NCI-H774 (cell line): ENCODE measurements at regions not wholly inside any gene's neighbourhood (a gene's known extent, or its start where the extent isn't known, plus 50 kb on each side); places are given as distances from the start of the nearest gene placed in this dataset.

Experiments used
- DNase-seq: peaks from one replicate; lab custom pipeline; 2025; lab: John Stamatoyannopoulos, UW

GRCh38 chr15:98387866-98388265, 260.5 kb upstream of the IGF1R start:
- no peak for DNase-seq

GRCh38 chr15:98390946-98391530, 257.3 kb upstream of the IGF1R start:
- no peak for DNase-seq

DNA sequence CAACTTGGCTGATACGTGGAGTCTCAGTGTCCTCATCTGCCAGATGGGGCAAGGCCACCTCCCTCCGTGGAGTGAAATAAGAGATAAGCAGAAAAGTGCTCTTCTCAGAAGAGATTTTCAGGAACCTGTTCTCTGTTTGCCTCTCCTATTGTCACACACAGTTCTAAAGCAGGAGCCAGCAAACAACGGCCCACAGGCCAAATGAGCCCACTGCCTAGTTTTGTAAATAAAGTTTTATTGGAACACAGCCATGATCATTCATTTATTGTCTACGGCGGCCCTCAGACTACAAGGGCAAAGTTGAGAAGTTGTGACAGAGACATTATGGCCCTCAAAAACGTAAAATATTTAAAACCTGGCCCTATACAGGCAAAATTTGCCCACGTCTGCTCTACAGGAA, 256.8 kb upstream of the IGF1R start:
- DNase-seq, result no peak

GRCh38 chr15:98393471-98393870, 254.9 kb upstream of the IGF1R start:
- no peak for DNase-seq

DNA sequence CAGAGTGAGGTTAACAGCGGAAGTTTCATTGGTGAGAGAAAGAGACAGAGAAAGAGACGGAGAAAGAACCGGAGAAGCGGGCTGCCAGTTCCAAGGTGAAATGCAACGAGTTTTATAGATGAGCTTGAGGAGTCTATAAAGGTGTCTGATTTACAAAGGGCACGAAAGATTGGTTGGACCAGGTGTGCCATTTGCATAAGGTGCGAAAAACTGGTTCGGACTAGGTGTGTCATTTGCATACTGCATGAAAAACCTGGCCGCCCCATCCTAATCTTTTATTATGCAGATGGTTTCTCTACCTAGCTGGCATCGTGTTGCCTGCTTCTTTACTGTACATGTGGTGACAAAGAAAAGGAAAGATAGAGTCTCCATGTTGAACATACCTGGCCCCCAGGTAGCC, 253.8 kb upstream of the IGF1R start:
- DNase-seq, result no peak

- DNase-seq, result no peak
These were observed 252.2 kb upstream of the IGF1R start for GRCh38 chr15:98395974-98396610.

DNA sequence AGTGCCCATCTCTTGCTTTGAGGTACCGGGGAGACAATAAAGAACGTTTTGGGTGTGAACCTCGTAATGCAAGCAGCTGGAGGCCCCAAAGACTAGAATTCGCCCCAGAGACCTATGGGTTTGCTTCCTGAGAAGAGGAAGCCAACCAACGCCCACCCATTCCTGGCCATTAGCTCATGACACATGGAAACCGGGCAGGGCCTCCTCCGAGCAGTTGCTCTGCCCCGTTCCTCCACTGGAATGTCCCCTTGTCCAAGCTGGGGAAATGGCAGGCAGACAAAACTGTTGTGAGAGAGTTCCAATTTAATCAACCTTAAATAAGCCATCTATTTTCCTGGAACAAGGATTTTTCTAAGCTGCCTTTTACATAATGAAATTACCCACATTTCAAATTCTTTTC, 250.9 kb upstream of the IGF1R start:
- no peak for DNase-seq

- DNase-seq, result no peak
These were observed 250.3 kb upstream of the IGF1R start for GRCh38 chr15:98398056-98398455.

DNA sequence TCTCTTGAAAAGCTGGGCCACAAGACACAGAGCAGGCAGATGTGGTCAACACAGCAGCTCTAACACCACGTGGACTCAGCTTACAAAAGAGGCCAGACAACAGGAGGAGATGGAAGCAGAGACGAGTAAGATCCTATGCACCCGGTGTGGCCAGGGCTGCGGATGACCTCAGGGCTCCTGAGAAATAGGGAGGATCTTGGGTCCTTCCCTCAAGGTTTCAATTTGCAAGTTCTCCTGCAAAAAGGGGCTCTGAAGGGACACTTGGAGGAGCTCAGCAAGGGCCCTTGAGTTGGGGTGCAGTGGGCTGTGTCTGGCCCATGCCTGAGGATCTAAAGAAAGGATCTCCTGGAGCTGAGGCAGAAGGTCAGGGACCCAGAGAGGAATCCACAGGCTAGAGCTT, 249.5 kb upstream of the IGF1R start:
- DNase-seq, result no peak

DNA sequence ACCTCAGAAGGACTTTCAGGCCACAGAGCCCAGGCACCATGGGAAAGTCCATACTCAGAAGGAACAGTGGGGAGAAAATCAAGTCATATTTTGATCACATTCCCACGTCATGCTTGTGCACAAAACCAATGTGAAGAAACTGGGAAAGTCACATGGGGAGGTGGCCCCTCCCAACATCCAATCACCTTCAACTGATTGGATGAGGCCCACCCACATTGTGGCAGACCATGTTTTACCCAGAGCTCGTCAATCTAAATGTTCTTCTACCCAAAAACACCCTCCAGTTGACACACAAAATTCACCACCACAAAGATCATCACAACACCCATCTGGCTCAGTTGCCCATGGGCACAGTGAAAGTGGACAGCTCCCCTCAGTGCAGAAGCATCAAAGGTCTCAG, 248.2 kb upstream of the IGF1R start:
- DNase-seq, result no peak

DNA sequence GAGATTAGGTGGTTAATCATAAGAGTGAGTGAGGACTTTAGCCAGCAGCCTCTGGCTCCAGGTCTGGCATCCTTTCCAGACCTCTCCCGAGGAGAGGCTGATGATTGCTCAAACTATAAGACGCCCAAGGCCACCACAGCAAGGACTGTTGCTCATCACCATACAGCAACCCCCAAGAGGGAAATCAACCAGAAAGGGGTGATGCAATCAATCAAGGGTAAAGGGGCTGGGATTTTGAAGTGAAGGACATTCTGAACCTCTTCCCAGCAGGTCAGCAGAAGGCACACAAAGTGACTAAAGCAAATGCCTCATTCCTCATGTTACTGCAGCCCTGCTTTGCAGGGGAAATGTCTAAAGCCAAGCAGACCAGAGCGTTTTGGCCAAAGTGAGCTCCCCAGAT, 247.3 kb upstream of the IGF1R start:
- no peak for DNase-seq

GRCh38 chr15:98402486-98402885, 245.9 kb upstream of the IGF1R start:
- no peak for DNase-seq

GRCh38 chr15:98403169-98403568, 245.2 kb upstream of the IGF1R start:
- no peak for DNase-seq

DNA sequence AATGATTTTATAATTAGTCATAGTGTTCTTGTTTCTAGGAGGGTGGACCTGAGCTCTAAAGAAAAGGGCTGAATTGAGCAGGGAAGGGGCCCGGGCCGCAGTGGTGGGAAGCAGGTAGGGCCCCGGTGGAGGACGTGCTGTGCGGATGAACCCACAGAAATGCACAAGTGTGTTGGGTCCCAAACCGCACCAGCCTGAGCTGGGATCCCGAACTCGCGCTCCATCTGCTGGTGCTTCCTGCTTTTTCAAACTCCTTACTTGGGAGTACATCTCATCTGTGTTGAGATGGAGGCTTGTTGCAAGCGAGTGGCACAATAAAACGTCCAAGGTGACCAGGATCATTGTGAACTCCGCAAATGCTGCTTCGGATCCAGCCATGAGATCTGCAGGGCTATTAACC, 244.8 kb upstream of the IGF1R start:
- DNase-seq, result no peak

- no peak for DNase-seq
These were observed 243.3 kb upstream of the IGF1R start for GRCh38 chr15:98405013-98405412.

GRCh38 chr15:98408231-98408630, 240.1 kb upstream of the IGF1R start:
- no peak for DNase-seq

DNA sequence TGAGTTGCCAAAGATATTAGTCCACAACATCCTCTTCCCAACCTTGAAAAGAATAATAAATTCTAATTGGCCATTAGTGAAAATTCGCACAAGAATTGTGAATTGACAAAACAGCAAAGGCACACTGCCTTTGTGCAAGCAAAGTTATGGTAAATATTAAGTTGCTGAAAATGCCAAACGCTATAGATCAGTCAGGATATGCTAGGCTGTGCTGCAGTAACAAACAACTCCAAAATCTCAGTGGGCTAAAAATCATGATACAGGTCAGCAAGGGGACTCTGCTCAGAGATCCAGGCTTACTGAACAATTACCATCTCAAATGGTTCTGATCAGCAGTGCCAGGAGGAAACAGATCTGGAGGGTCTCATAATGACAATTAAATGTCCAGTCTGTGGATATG, 238.0 kb upstream of the IGF1R start:
- DNase-seq, result no peak

DNA sequence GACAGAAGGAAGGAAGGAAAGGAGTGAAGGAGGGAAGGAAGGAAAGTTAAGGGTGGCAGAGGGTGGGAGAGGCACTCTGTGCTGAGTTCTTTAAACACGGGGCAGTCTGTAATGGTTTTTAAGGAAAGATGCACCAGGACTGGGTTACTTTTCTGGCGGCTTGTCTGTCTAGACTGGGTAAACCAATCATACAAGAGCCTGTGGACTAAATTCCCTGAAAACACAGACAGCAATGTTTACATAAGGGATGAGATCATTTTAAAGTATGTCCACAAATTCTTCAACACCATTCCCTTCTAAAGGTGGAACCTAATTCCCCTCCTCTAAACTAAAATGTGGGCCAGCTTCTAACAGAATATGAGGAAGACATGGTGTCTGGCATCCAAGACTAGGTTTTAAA, 235.5 kb upstream of the IGF1R start:
- no peak for DNase-seq

- no peak for DNase-seq
These were observed 234.3 kb upstream of the IGF1R start for GRCh38 chr15:98413933-98414546.

- DNase-seq, result no peak
These were observed 232.0 kb upstream of the IGF1R start for GRCh38 chr15:98416222-98416855.

GRCh38 chr15:98417346-98417745, 231.0 kb upstream of the IGF1R start:
- DNase-seq, result no peak

- no peak for DNase-seq
These were observed 230.2 kb upstream of the IGF1R start for GRCh38 chr15:98418122-98418521.

GRCh38 chr15:98419173-98419780, 229.1 kb upstream of the IGF1R start:
- DNase-seq, result no peak
